ENCODE measurements at regions not wholly inside any gene's neighbourhood (a gene's known extent, or its start where the extent isn't known, plus 50 kb on each side); places are given as distances from the start of the nearest gene placed in this dataset.

- Histone ChIP-seq H3F3A (ENCODE audit: control insufficient read depth, insufficient read depth) (no peaks in the 10 kb centered on the region), H3K27ac (ENCODE audit: low read depth, low read length) (no peak overlapping the region), H3K27me3 (ENCODE audit: control insufficient read depth, low read length) (no peaks in the 10 kb centered on the region), H3K4me3 (ENCODE audit: low read length) (no peak overlapping the region), H3K4me1 (ENCODE audit: control insufficient read depth, low read length) (no peaks in the 10 kb centered on the region), H3K9me2 (replicated peaks; ENCODE audit: control insufficient read depth, low read length) (no peaks in the 10 kb centered on the region), H3K79me2 (ENCODE audit: control insufficient read depth, low read length) (no peaks in the 10 kb centered on the region), H4K20me1 (ENCODE audit: control insufficient read depth, insufficient read depth, low read depth, low read length) (no peaks in the 10 kb centered on the region), H3K9me3 (ENCODE audit: control insufficient read depth, insufficient read depth, low read length) (no peaks in the 10 kb centered on the region), H3K36me3 (ENCODE audit: control insufficient read depth, low read length) (no peaks in the 10 kb centered on the region), H3K4me2 (ENCODE audit: low read length) (no peak overlapping the region)
- TF ChIP-seq EZH2phosphoT487 (IDR thresholded peaks at IDR 0.05; ENCODE audit: borderline replicate concordance, low read length) = no peak
- TF ChIP-seq, protein P1, sequence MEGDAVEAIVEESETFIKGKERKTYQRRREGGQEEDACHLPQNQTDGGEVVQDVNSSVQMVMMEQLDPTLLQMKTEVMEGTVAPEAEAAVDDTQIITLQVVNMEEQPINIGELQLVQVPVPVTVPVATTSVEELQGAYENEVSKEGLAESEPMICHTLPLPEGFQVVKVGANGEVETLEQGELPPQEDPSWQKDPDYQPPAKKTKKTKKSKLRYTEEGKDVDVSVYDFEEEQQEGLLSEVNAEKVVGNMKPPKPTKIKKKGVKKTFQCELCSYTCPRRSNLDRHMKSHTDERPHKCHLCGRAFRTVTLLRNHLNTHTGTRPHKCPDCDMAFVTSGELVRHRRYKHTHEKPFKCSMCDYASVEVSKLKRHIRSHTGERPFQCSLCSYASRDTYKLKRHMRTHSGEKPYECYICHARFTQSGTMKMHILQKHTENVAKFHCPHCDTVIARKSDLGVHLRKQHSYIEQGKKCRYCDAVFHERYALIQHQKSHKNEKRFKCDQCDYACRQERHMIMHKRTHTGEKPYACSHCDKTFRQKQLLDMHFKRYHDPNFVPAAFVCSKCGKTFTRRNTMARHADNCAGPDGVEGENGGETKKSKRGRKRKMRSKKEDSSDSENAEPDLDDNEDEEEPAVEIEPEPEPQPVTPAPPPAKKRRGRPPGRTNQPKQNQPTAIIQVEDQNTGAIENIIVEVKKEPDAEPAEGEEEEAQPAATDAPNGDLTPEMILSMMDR (IDR thresholded peaks at IDR 0.05; ENCODE audit: low read depth, low read length, poor library complexity, severe bottlenecking) = no peak
Observed at GRCh38 chr18:68475883-68476282, 239.0 kb downstream of the TMX3 start.

DNA sequence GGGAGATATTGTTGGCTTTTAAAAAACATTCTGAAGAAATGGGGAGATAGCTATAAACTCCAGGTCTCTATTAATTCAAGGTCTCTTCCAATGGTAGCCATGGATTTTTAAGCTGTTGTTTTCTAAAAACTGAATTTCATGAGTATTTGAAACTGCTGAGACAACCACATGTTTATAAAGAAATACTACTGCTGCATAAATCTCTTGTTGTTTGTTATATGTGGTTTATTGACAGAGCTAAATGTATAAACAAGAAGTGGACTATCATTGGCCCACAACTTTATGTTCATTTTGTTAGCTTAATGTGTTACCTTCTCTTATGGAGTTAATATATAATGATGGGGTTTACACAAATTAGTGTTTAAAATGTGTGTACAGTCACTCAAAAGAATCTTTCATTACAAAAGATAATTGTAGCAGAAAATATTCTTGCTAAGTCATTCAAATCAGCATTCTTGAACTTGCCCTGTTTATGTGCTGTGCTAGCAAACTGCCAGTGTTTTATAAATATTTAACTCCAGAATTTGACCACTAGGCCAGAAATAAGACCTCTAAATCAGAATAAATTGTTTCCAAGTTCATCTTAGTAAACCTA, 242.1 kb downstream of the TMX3 start:
- Histone ChIP-seq H3K27ac (ENCODE audit: low read depth, low read length) (no peak overlapping the region), H3K4me2 (ENCODE audit: low read length) (no peak overlapping the region), H3K4me1 (ENCODE audit: control insufficient read depth, low read length) (no peaks in the 10 kb centered on the region), H3F3A (ENCODE audit: control insufficient read depth, insufficient read depth) (no peaks in the 10 kb centered on the region), H3K27me3 (ENCODE audit: control insufficient read depth, low read length) (no peaks in the 10 kb centered on the region), H3K9me2 (replicated peaks; ENCODE audit: control insufficient read depth, low read length) (no peaks in the 10 kb centered on the region), H4K20me1 (ENCODE audit: control insufficient read depth, insufficient read depth, low read depth, low read length) (no peaks in the 10 kb centered on the region), H3K79me2 (ENCODE audit: control insufficient read depth, low read length) (no peaks in the 10 kb centered on the region), H3K9me3 (ENCODE audit: control insufficient read depth, insufficient read depth, low read length) (no peaks in the 10 kb centered on the region), H3K36me3 (ENCODE audit: control insufficient read depth, low read length) (no peaks in the 10 kb centered on the region), H3K4me3 (ENCODE audit: low read length) (no peak overlapping the region)
- TF ChIP-seq, protein P1 (IDR thresholded peaks at IDR 0.05; ENCODE audit: low read depth, low read length, poor library complexity, severe bottlenecking) = no peak
- TF ChIP-seq EZH2phosphoT487 (IDR thresholded peaks at IDR 0.05; ENCODE audit: borderline replicate concordance, low read length) = no peak

DNA sequence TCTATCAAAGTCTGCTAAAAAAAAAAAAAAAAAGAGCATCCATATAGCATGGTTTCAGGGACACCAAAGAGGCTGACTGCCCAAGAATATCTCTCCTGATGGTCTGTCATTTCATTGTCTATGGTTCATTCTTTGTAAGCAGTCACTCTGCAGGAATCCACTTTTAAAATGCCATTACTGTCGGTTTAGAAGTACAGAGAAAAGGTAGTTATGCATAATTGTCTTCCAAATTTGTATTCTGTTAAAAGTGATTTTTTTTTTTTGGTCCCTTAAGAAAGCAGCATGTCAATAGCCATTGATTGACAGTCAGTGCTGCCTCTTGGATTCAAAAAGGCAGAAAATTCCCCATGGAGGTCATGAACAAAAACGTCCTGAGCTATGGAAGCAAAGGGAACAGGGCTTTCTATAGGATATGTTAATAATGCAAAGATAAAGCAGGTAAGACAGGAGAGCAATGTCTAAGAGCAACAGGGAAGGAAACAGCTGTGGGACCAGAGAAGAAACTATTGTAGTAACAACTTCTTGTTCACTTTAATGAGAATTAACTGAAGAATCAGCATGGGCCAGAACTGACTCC, 245.8 kb downstream of the TMX3 start:
- H3K4me1 ChIP-seq (ENCODE audit: control insufficient read depth, low read length) = no peaks in the 10 kb centered on the region
- H3K4me3 ChIP-seq (ENCODE audit: low read length) = no peak overlapping the region
- no peaks in the 10 kb centered on the region for H3F3A ChIP-seq (ENCODE audit: control insufficient read depth, insufficient read depth)
- no peaks in the 10 kb centered on the region for H3K27me3 ChIP-seq (ENCODE audit: control insufficient read depth, low read length)
- no peak overlapping the region for H3K4me2 ChIP-seq (ENCODE audit: low read length)
- TF ChIP-seq, protein P1 (IDR thresholded peaks at IDR 0.05; ENCODE audit: low read depth, low read length, poor library complexity, severe bottlenecking) = no peak
- TF ChIP-seq EZH2phosphoT487 (IDR thresholded peaks at IDR 0.05; ENCODE audit: borderline replicate concordance, low read length) = no peak
- no peaks in the 10 kb centered on the region for H3K79me2 ChIP-seq (ENCODE audit: control insufficient read depth, low read length)
- no peaks in the 10 kb centered on the region for H4K20me1 ChIP-seq (ENCODE audit: control insufficient read depth, insufficient read depth, low read depth, low read length)
- no peaks in the 10 kb centered on the region for H3K36me3 ChIP-seq (ENCODE audit: control insufficient read depth, low read length)
- no peaks in the 10 kb centered on the region for H3K9me3 ChIP-seq (ENCODE audit: control insufficient read depth, insufficient read depth, low read length)
- H3K9me2 ChIP-seq (replicated peaks; ENCODE audit: control insufficient read depth, low read length) = no peaks in the 10 kb centered on the region
- H3K27ac ChIP-seq (ENCODE audit: low read depth, low read length) = no peak overlapping the region
